Cardiac muscle cell (in vitro differentiated cells and primary cell): ENCODE measurements at regions not wholly inside any gene's neighbourhood (a gene's known extent, or its start where the extent isn't known, plus 50 kb on each side); places are given as distances from the start of the nearest gene placed in this dataset.

Experiments
- DNase-seq, 2 donors: peaks; one replicate each; pipeline versions ENCODE4 v3.0.0 to v3.0.0-alpha.2; 2010 to 2017; ENCODE audit warnings: low read depth in 1 of 2, low spot score in 1 of 2
- H3K27ac ChIP-seq: fragments of 200-600 bp; sonication (generic); 2 replicates; pipeline ENCODE4 v1.5.1; 2016
- H3K27me3 ChIP-seq: fragments of 200-600 bp; sonication (generic); 2 replicates; pipeline ENCODE4 v1.6.0; 2016; ENCODE audit warnings: control low read depth
- H3K36me3 ChIP-seq: fragments of 200-600 bp; sonication (generic); 2 replicates; pipeline ENCODE4 v1.5.1; 2016; ENCODE audit warnings: control low read depth
- H3K4me1 ChIP-seq: fragments of 200-600 bp; sonication (generic); 2 replicates; pipeline ENCODE4 v1.8.1; 2017; ENCODE audit warnings: low read depth, mild to moderate bottlenecking, mixed run types
- H3K4me3 ChIP-seq: fragments of 200-600 bp; sonication (generic); 2 replicates; pipeline ENCODE4 v1.5.1; 2016; ENCODE audit warnings: mild to moderate bottlenecking
- H3K9me3 ChIP-seq: fragments of 200-600 bp; sonication (generic); 2 replicates; pipeline ENCODE4 v1.5.1; 2017; ENCODE audit warnings: low read depth, mild to moderate bottlenecking, control low read depth
- CTCF ChIP-seq: IDR thresholded peaks from 2 replicates; pipeline ENCODE4 v1.5.1; 2012; ENCODE audit warnings: low read depth, mild to moderate bottlenecking, low read length

DNA sequence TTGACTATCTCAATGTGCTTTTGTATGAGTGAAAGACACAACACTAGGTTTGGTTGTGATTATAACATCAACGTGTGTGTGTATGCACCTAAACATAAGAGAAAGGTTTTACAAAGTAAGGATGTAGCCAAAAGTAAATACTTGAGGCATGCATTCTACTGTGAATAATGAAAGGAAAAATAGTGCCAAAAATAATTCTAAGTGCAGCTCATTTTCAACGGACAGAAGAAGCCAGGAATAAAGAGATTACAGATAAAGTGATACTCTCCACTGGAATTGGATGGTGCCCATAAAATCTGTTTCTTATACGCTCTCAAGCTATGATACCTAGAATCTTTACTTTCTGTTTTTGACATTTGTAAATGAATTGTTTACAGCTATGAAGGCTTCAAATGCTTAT, 135.0 kb upstream of the TMEM72 start:
- no peak overlapping the region for H3K4me3 ChIP-seq
- no peak for TF ChIP-seq CTCF
- no peak overlapping the region for H3K27ac ChIP-seq
- no peaks in the 10 kb centered on the region for H3K36me3 ChIP-seq
- no peaks in the 10 kb centered on the region for H3K4me1 ChIP-seq
- no peaks in the 10 kb centered on the region for H3K27me3 ChIP-seq
- no peaks in the 10 kb centered on the region for H3K9me3 ChIP-seq
- no peak for DNase-seq

GRCh38 chr10:44779511-44779910, 131.6 kb upstream of the TMEM72 start:
- no peaks in the 10 kb centered on the region for H3K4me1 ChIP-seq
- H3K27me3 ChIP-seq, result no peaks in the 10 kb centered on the region
- no peak for DNase-seq
- no peak overlapping the region for H3K27ac ChIP-seq
- H3K4me3 ChIP-seq, result no peak overlapping the region
- no peaks in the 10 kb centered on the region for H3K36me3 ChIP-seq
- no peaks in the 10 kb centered on the region for H3K9me3 ChIP-seq
- no peak for TF ChIP-seq CTCF

DNA sequence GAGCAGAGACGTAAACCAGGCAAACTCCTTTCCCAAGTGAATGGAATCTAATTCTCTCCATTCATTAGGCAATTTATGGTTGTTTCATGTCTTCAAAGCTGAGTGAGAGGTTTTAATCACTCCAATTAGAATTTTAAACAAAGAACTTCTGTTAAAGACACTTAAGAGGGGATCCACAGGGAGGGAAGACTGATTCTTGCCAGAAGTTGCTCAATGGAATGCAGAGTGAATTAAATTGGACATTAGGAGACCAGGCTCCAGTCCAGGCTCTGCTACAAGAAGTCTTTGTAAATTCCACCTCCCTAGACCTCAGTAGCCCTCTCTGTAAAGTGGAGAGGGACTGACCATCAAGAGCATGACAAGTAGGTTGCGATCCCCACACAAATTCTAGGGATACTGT, 130.7 kb upstream of the TMEM72 start:
- no peak overlapping the region for H3K27ac ChIP-seq
- no peaks in the 10 kb centered on the region for H3K9me3 ChIP-seq
- H3K27me3 ChIP-seq, result no peaks in the 10 kb centered on the region
- no peaks in the 10 kb centered on the region for H3K36me3 ChIP-seq
- peak in 1 of 2 donors; percentile 63 for DNase-seq
- H3K4me1 ChIP-seq, result no peaks in the 10 kb centered on the region
- TF ChIP-seq CTCF, result no peak
- no peak overlapping the region for H3K4me3 ChIP-seq

- no peaks in the 10 kb centered on the region for H3K27me3 ChIP-seq
- H3K4me3 ChIP-seq, result no peak overlapping the region
- TF ChIP-seq CTCF, result no peak
- H3K36me3 ChIP-seq, result no peaks in the 10 kb centered on the region
- peak in 1 of 2 donors; percentile 29 for DNase-seq
- H3K4me1 ChIP-seq, result no peaks in the 10 kb centered on the region
- no peaks in the 10 kb centered on the region for H3K9me3 ChIP-seq
- no peak overlapping the region for H3K27ac ChIP-seq
Observed at GRCh38 chr10:44781131-44781530, 130.0 kb upstream of the TMEM72 start.

GRCh38 chr10:44786286-44786850, 124.8 kb upstream of the TMEM72 start:
- Histone ChIP-seq H3K27me3 (no peaks in the 10 kb centered on the region), H3K27ac (no peak overlapping the region)

More at GRCh38 chr10:44786286-44786850, 124.8 kb upstream of the TMEM72 start:
- no peaks in the 10 kb centered on the region for H3K4me1 ChIP-seq
- TF ChIP-seq CTCF, result no peak
- DNase-seq, result peak in 1 of 2 donors; percentile 98
- no peaks in the 10 kb centered on the region for H3K36me3 ChIP-seq
- no peaks in the 10 kb centered on the region for H3K9me3 ChIP-seq
- H3K4me3 ChIP-seq, result no peak overlapping the region
